Natural killer cell treated with Interleukin-12 subunit alpha and Interleukin-12 subunit beta and Interleukin-15 and Interleukin-18, amount 100 ng/mL, for 72 hours (primary cell): ENCODE measurements at regions not wholly inside any gene's neighbourhood (a gene's known extent, or its start where the extent isn't known, plus 50 kb on each side); places are given as distances from the start of the nearest gene placed in this dataset.

ENCODE experiments used
- ATAC-seq, 2 donors: fragments of 150-1000 bp; cut with Tn5 transposase in 1 of 2; sonication (Bioruptor Pico), chemical (Tn5 transposase) in 1 of 2; 2 replicates each; pipeline ENCODE4 v1.10.0; 2021
- DNase-seq: peaks from one replicate; pipeline ENCODE4 v3.0.0; 2022; ENCODE audit warnings: low spot score
- H3K27ac Mint-ChIP-seq, 2 donors: 1 replicate in 1 of 2; 2 replicates in 1 of 2; pipeline ENCODE4 v1.8.0; 2022; ENCODE audit warnings: mixed read lengths in 2 of 2, mild to moderate bottlenecking in 1 of 2, moderate library complexity in 1 of 2
- H3K27me3 Mint-ChIP-seq, 2 donors: 1 replicate in 1 of 2; 2 replicates in 1 of 2; pipeline ENCODE4 v1.8.0; 2022; ENCODE audit warnings: mixed read lengths in 2 of 2
- H3K36me3 Mint-ChIP-seq: one replicate; pipeline ENCODE4 v1.8.0; 2022; ENCODE audit warnings: mixed read lengths
- H3K4me1 Mint-ChIP-seq, 2 donors: 1 replicate in 1 of 2; 2 replicates in 1 of 2; pipeline ENCODE4 v1.8.0; 2022; ENCODE audit warnings: low read depth in 2 of 2, mixed read lengths in 2 of 2, mild to moderate bottlenecking in 1 of 2
- H3K4me3 Mint-ChIP-seq: one replicate; pipeline ENCODE4 v1.8.0; 2022; ENCODE audit warnings: mixed read lengths
- H3K9me3 Mint-ChIP-seq: 2 replicates; pipeline ENCODE4 v1.8.0; 2022; ENCODE audit warnings: mixed read lengths

DNA sequence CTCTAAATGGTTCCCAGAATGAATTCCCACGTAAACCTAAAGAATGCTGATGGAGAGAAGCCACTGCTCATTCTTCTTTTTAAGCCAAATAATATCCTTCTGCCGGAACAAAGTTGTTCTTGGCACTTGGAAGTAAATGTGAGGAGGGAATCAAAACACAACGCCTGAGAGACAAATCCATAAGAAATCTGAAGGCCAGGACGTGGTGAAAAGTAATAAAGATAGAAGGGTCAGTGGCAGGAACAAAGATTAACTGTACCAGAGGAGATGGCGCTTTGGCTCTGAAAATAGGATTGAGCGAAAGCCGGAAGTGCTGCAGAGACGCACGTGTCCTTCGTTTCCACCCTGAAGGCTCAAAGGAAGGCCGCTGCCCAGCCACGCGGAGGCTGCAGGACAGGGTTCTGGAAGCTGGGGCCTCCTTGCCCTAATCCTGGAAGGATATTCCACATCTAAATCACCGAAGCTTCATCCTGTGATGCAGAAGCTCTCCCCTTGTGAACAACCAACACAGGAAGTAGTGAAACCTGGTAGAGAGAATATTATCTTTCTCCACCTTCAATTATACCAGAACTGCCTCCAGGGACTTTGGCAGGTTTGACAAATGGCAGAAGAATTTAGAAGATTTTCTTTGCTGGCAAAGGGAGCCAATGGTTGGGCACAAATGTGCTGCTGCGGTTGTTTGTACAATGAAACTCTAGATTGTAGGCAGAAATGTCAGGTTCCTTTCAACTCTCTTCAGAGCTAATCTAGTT lies 214.6 kb upstream of the SERP2 start:
- H3K27ac Mint-ChIP-seq = no peak overlapping the region
- no peak for ATAC-seq
- DNase-seq = no peak
- peaks cover 0 to 2% of the 10 kb centered on the region in 2 donors for H3K27me3 Mint-ChIP-seq
- H3K4me1 Mint-ChIP-seq = no peaks in the 10 kb centered on the region
- no peaks in the 10 kb centered on the region for H3K36me3 Mint-ChIP-seq
- H3K9me3 Mint-ChIP-seq = no peaks in the 10 kb centered on the region
- H3K4me3 Mint-ChIP-seq = no peak overlapping the region

DNA sequence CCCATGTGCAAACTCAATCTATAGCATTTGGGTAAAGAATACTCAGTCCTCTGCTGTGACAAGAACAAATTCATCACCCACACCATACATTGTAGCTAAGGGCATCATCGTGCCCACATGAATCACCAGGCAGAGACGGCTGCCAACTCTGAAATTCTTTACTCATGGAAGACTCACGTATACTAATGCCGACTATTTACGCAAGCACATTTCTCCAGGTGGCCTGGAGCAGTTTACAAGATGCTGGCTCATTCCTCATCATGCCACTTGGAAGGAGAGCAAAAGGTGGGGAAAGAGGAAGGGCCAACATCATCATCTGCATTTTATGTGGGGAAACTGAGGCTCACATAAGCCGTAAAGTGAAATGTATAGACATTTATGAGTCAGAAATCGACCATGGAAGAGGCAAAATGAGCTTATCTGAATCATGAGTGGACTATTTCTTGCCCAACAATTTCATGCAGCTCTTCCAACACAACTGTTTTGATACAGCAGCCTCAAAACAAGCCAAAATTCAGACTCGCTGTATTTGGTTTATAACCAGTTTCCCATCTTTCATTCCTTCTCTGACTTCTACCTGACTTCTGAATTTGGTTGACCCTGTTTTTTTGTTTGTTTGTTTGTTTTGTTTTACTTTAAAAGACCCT lies 213.9 kb upstream of the SERP2 start:
- no peaks in the 10 kb centered on the region for H3K36me3 Mint-ChIP-seq
- ATAC-seq = no peak
- H3K27ac Mint-ChIP-seq = no peak overlapping the region
- DNase-seq = no peak
- H3K27me3 Mint-ChIP-seq = peaks cover 0 to 2% of the 10 kb centered on the region in 2 donors
- no peaks in the 10 kb centered on the region for H3K9me3 Mint-ChIP-seq
- no peak overlapping the region for H3K4me3 Mint-ChIP-seq
- no peaks in the 10 kb centered on the region for H3K4me1 Mint-ChIP-seq

DNA sequence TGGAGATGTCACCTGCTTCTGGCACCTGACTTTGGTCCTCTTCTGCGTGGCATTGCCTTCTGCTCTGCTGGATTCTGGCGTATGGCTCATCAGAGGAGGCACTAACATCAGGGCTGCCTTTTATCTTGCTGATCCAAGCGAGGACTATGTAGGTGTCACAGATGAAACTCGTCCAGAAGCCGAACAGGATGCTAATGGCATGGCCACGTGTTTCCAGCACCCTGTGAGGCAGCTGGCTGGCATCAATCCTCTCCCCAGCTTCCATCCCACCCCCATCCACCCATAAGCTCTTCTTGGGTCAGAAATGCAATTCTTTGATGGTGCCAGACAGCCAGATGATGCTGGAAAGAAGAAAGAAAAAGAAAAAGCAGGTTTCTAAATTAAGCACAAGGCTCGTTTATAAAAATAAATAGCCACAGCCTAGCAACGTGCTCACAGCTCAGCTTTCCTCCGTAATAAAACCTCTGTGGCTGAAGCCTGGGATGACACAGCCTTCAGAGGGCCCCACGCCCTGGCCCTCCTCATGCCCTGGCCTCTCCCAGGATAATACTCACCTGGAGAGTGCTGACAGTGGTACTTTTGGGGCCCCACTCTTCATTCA lies 212.9 kb upstream of the SERP2 start:
- Mint-ChIP-seq H3K4me1 (no peaks in the 10 kb centered on the region), H3K27me3 (no peaks in the 10 kb centered on the region), H3K4me3 (no peak overlapping the region), H3K36me3 (no peaks in the 10 kb centered on the region), H3K9me3 (no peaks in the 10 kb centered on the region), H3K27ac (no peak overlapping the region)
- DNase-seq = no peak
- ATAC-seq = no peak

DNA sequence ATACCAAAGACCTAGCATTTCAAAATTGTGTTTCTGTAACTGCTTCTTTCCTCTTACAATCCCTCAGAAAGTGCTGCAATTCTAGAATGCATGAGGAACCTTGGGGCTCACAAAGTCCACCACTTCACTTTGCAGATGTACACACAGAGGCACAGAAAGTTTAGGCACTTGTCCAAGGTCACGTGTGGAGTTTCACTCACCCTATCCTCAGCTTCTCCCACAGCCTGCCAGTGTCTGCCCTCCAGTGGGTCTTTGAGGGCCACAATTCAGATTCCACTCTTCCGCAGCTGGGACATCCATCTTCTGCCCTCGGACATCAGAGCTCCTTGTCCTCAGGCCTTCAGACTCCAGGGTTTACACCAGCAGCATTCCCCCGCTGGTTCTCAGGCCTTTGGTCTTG lies 210.5 kb upstream of the SERP2 start:
- Mint-ChIP-seq H3K27ac (no peak overlapping the region), H3K4me1 (no peaks in the 10 kb centered on the region), H3K4me3 (no peak overlapping the region), H3K36me3 (no peaks in the 10 kb centered on the region), H3K27me3 (peaks cover 3% of the 10 kb centered on the region in 2 donors), H3K9me3 (no peaks in the 10 kb centered on the region)
- no peak for ATAC-seq
- DNase-seq = no peak

GRCh38 chr13:44165221-44165888 lies 208.3 kb upstream of the SERP2 start:
- H3K9me3 Mint-ChIP-seq = no peaks in the 10 kb centered on the region
- DNase-seq (no peak), ATAC-seq (no peak)
- peaks cover 3 to 11% of the 10 kb centered on the region in 2 donors for H3K27me3 Mint-ChIP-seq
- no peak overlapping the region for H3K4me3 Mint-ChIP-seq
- no peak overlapping the region for H3K27ac Mint-ChIP-seq
- no peaks in the 10 kb centered on the region for H3K4me1 Mint-ChIP-seq
- H3K36me3 Mint-ChIP-seq = no peaks in the 10 kb centered on the region

DNA sequence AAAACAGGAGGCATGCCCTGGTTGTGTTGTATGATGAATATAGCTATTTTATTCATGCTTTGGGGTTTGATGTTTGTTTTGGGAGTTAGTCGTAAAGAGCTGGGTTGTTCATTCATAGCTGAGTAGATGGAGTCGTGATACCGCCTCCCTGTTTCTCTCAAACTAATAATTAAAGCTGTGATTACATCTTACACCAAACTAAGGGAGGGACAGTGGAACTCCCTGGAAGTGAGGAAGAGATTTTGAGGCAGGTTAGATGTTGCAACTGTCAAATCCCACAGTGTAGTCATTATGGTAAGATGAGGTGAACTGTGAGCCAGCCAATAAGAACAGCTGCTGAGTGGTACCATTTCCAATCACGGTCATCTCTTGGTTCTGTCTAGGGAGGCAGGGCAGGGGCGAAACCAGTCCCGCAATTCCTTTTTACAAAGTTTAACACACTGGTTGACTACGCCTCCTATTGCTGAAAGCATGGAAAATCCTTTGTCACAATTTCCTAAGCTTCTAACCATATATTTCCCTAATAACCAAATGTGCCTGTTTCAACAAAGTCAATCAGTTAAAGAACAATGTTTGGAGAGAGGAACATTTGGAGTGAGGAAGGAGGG lies 207.6 kb upstream of the SERP2 start:
- Mint-ChIP-seq H3K9me3 (no peaks in the 10 kb centered on the region), H3K27ac (no peak overlapping the region), H3K27me3 (peaks cover 3 to 11% of the 10 kb centered on the region in 2 donors), H3K36me3 (no peaks in the 10 kb centered on the region), H3K4me3 (no peak overlapping the region), H3K4me1 (no peaks in the 10 kb centered on the region)
- DNase-seq (no peak), ATAC-seq (no peak)

DNA sequence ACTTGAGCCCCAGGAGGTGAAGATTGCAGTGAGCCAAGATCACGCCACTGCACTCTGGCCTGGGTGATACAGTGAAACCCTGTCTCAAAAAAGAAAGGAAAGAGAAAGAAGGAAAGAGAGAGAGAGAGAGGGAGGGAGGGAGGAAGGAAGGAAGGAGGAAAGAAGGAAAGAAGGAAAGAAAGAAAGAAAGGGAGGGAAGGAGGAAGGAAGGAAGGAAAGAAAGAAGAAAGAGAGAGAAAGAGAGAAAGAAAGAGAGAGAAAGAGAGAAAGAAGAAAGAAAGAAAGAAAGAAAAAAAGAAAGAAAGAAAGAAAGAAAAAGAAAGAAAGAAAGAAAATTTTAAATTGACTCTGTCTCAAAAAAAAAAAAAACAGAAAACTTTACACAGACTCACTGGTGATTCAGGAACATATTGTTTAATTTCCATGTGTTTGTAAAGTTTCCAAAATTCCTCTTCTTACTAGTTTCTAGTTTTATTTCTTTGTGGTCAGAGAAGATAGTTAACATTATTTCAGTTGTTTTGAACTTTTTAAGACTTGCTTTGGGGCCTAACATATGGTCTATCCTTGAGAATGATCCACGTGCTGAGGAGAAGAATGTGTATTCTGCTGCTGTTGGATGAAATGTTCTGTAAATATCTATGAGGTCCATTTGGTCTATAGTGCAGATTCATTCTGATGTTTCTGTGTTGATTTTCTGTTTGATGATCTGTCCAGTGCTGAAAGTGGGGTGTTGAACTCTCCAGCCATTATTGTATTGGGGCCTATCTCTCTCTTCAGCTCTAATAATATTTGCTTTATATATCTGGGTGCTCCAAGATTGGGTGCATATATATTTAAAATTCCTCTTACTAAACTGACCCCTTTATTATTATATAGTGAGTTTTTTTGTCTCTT lies 204.4 kb upstream of the SERP2 start:
- Mint-ChIP-seq H3K27ac (no peak overlapping the region), H3K4me1 (no peaks in the 10 kb centered on the region), H3K27me3 (peaks cover 3 to 11% of the 10 kb centered on the region in 2 donors), H3K4me3 (no peak overlapping the region), H3K9me3 (no peaks in the 10 kb centered on the region), H3K36me3 (no peaks in the 10 kb centered on the region)
- no peak for DNase-seq
- no peak for ATAC-seq

GRCh38 chr13:44170731-44171130 lies 202.9 kb upstream of the SERP2 start:
- ATAC-seq (no peak), DNase-seq (no peak)
- Mint-ChIP-seq H3K27me3 (peaks cover 3 to 11% of the 10 kb centered on the region in 2 donors), H3K4me1 (no peaks in the 10 kb centered on the region), H3K4me3 (no peak overlapping the region), H3K27ac (no peak overlapping the region), H3K9me3 (no peaks in the 10 kb centered on the region), H3K36me3 (no peaks in the 10 kb centered on the region)

DNA sequence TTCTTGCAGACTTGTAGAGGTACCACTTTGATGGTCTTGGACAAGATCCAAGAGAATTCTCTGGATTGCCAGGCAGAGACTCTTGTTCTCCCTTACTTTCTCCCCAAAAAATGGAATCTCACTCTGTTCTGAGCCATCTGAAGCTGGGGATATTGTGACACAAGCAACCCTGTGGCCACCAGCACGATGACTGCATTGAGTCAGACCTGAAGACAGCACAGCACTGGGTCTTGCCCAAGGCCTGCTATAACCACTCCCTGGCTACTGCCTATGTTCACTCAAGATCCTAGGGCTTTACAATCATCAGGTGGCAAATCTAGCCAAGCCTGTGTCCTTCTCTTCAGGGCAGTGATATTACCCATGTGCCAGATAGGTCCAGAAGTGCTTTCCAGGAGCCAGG lies 202.5 kb upstream of the SERP2 start:
- ATAC-seq = no peak

DNA sequence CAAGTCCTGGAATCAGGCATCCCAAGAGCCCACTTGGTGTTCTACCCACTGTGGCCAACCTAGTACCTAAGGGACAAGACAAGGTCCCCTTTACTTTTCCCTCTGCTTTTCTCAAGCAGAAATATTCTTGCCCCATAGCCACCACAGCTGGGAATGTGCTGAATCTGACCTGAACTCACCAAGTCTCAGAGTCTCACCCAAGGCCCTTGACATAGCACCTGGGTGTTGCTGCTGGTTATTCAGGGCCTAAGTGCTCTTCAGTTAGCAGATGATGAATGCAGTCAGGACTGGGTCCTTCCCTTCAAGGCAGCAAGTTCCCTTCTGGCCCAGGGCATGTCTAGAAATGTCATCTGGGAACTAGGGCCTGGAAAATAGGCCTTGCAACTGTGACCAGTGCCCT lies 201.8 kb upstream of the SERP2 start:
- H3K4me3 Mint-ChIP-seq = no peak overlapping the region
- H3K9me3 Mint-ChIP-seq = no peaks in the 10 kb centered on the region
- no peak overlapping the region for H3K27ac Mint-ChIP-seq
- DNase-seq (no peak), ATAC-seq (no peak)
- no peaks in the 10 kb centered on the region for H3K4me1 Mint-ChIP-seq
- peaks cover 3 to 17% of the 10 kb centered on the region in 2 donors for H3K27me3 Mint-ChIP-seq
- H3K36me3 Mint-ChIP-seq = no peaks in the 10 kb centered on the region

More for the DNA sequence above, 202.5 kb upstream of the SERP2 start:
- Mint-ChIP-seq H3K27ac (no peak overlapping the region), H3K27me3 (peaks cover 3 to 14% of the 10 kb centered on the region in 2 donors), H3K9me3 (no peaks in the 10 kb centered on the region), H3K36me3 (no peaks in the 10 kb centered on the region), H3K4me1 (no peaks in the 10 kb centered on the region), H3K4me3 (no peak overlapping the region)
- no peak for DNase-seq

- no peak overlapping the region for H3K27ac Mint-ChIP-seq
Observed at GRCh38 chr13:44172281-44172810, 201.3 kb upstream of the SERP2 start.

GRCh38 chr13:44174769-44175425 lies 198.7 kb upstream of the SERP2 start:
- DNase-seq (no peak), ATAC-seq (peak in 1 of 2 donors; percentile 46)
- Mint-ChIP-seq H3K27me3 (peaks cover 3 to 6% of the 10 kb centered on the region in 2 donors), H3K27ac (peak overlapping the region; percentile 9 to 31), H3K36me3 (no peaks in the 10 kb centered on the region), H3K9me3 (no peaks in the 10 kb centered on the region), H3K4me1 (no peaks in the 10 kb centered on the region), H3K4me3 (no peak overlapping the region)

More at GRCh38 chr13:44172281-44172810, 201.3 kb upstream of the SERP2 start:
- ATAC-seq = no peak
- H3K4me3 Mint-ChIP-seq = no peak overlapping the region
- no peak for DNase-seq
- H3K9me3 Mint-ChIP-seq = no peaks in the 10 kb centered on the region
- peaks cover 3 to 17% of the 10 kb centered on the region in 2 donors for H3K27me3 Mint-ChIP-seq
- no peaks in the 10 kb centered on the region for H3K36me3 Mint-ChIP-seq
- H3K4me1 Mint-ChIP-seq = no peaks in the 10 kb centered on the region
